Astrocyte (in vitro differentiated cells and primary cell): ENCODE measurements at regions not wholly inside any gene's neighbourhood (a gene's known extent, or its start where the extent isn't known, plus 50 kb on each side); places are given as distances from the start of the nearest gene placed in this dataset.

Experiments used
- DNase-seq: peaks from one replicate; pipeline ENCODE4 v3.0.0-alpha.2; 2010; ENCODE audit warnings: low read depth
- FAIRE-seq: peaks from 2 replicates; lab custom pipeline; 2011; peaks lifted over from hg19 to GRCh38; lab: Jason Lieb, UNC
- H2AFZ ChIP-seq: 2 replicates; pipeline ENCODE4 v1.6.0; 2012; ENCODE audit warnings: low read depth, low read length, inconsistent platforms
- H3K27ac ChIP-seq: 2 replicates; pipeline ENCODE4 v1.5.1; 2011; ENCODE audit warnings: low read depth, low read length, inconsistent platforms
- H3K27me3 ChIP-seq: 2 replicates; pipeline ENCODE4 v1.6.0; 2011; ENCODE audit warnings: low read length, inconsistent platforms; ENCODE audit not compliant: insufficient read depth
- H3K36me3 ChIP-seq: 2 replicates; pipeline ENCODE4 v1.5.1; 2011; ENCODE audit warnings: low read length, inconsistent platforms; ENCODE audit not compliant: insufficient read depth
- H3K4me1 ChIP-seq: 2 replicates; pipeline ENCODE4 v1.5.1; 2011; ENCODE audit warnings: low read length, inconsistent platforms; ENCODE audit not compliant: insufficient read depth
- H3K4me2 ChIP-seq: 2 replicates; pipeline ENCODE4 v1.6.0; 2012; ENCODE audit warnings: low read length, inconsistent platforms
- H3K4me3 ChIP-seq: 2 replicates; pipeline ENCODE4 v1.5.1; 2011; ENCODE audit warnings: low read depth, mild to moderate bottlenecking, low read length, inconsistent platforms; ENCODE audit not compliant: insufficient read depth
- H3K79me2 ChIP-seq: 2 replicates; pipeline ENCODE4 v1.6.0; 2012; ENCODE audit warnings: mild to moderate bottlenecking, low read length, inconsistent platforms; ENCODE audit not compliant: insufficient read depth
- H3K9ac ChIP-seq: 2 replicates; pipeline ENCODE4 v1.6.0; 2012; ENCODE audit warnings: mild to moderate bottlenecking, low read length, inconsistent platforms
- H3K9me3 ChIP-seq: 2 replicates; pipeline ENCODE4 v1.5.1; 2012; ENCODE audit warnings: low read depth, mild to moderate bottlenecking, low read length, inconsistent platforms; ENCODE audit not compliant: insufficient read depth
- H4K20me1 ChIP-seq: 2 replicates; pipeline ENCODE4 v1.6.0; 2012; ENCODE audit warnings: low read length, inconsistent platforms; ENCODE audit not compliant: insufficient read depth
- H3K27ac Mint-ChIP-seq: one replicate; pipeline ENCODE4 v1.8.0; 2021; ENCODE audit warnings: mild to moderate bottlenecking, mixed read lengths; ENCODE audit not compliant: unreplicated experiment
- H3K27me3 Mint-ChIP-seq: one replicate; pipeline ENCODE4 v1.8.0; 2021; ENCODE audit warnings: low read depth, mixed read lengths; ENCODE audit not compliant: unreplicated experiment
- H3K36me3 Mint-ChIP-seq: one replicate; pipeline ENCODE4 v1.8.0; 2021; ENCODE audit warnings: low read depth, mixed read lengths; ENCODE audit not compliant: unreplicated experiment
- H3K4me1 Mint-ChIP-seq: one replicate; pipeline ENCODE4 v1.8.0; 2021; ENCODE audit warnings: low read depth, mixed read lengths; ENCODE audit not compliant: unreplicated experiment
- H3K4me3 Mint-ChIP-seq: one replicate; pipeline ENCODE4 v1.8.0; 2021; ENCODE audit warnings: mild to moderate bottlenecking, moderate library complexity, mixed read lengths; ENCODE audit not compliant: unreplicated experiment
- H3K9me3 Mint-ChIP-seq: one replicate; pipeline ENCODE4 v1.8.0; 2021; ENCODE audit warnings: mild to moderate bottlenecking, mixed read lengths; ENCODE audit not compliant: unreplicated experiment
- EZH2 ChIP-seq: IDR thresholded peaks from 2 replicates; pipeline ENCODE4 v1.6.1; 2012; ENCODE audit warnings: mild to moderate bottlenecking, low read length, inconsistent platforms; ENCODE audit not compliant: insufficient read depth
- TF ChIP-seq, protein P1 (sequence below): IDR thresholded peaks from 2 replicates; pipeline ENCODE4 v1.5.1; 2011; ENCODE audit warnings: low read depth, mild to moderate bottlenecking, inconsistent platforms, low read length, moderate library complexity; ENCODE audit not compliant: insufficient read depth

DNA sequence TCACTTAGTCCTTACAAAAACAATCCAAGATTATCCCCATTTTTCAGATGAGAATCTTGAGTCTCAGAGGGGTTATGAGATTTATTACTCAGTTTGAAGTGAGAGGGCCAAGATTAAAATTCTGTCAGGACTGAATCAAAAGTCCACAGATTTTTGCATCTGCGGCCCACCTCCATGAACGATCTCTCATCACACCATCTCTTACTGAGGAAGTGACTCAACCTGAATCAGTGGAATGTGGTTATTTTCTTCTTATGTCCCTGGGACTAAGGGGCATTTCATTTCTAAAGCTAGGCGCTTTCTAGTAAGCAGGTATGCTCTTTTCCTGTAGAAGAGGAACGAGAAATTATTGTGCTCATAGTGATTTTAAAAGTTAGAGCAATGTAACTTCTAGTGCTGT lies 360.3 kb upstream of the SPHKAP start:
- H3K4me3 ChIP-seq, result no peak overlapping the region
- Mint-ChIP-seq H3K4me3 (no peak overlapping the region), H3K9me3 (peaks cover under 1% of the 10 kb centered on the region), H3K36me3 (no peaks in the 10 kb centered on the region), H3K27ac (no peak overlapping the region), H3K27me3 (no peaks in the 10 kb centered on the region), H3K4me1 (peaks cover 17% of the 10 kb centered on the region)
- H3K9ac ChIP-seq, result peak overlapping the region; percentile 23
- H3K4me2 ChIP-seq, result peak overlapping the region; percentile 74
- no peaks in the 10 kb centered on the region for H4K20me1 ChIP-seq
- no peaks in the 10 kb centered on the region for H3K27me3 ChIP-seq
- peaks cover 18% of the 10 kb centered on the region for H3K4me1 ChIP-seq
- DNase-seq (peak; percentile 72), FAIRE-seq (peak; percentile 23)
- no peaks in the 10 kb centered on the region for H3K9me3 ChIP-seq
- peak overlapping the region; percentile 34 for H3K27ac ChIP-seq
- no peaks in the 10 kb centered on the region for H3K36me3 ChIP-seq
- no peak overlapping the region for H2AFZ ChIP-seq
- no peaks in the 10 kb centered on the region for H3K79me2 ChIP-seq
- TF ChIP-seq EZH2, result no peak

DNA sequence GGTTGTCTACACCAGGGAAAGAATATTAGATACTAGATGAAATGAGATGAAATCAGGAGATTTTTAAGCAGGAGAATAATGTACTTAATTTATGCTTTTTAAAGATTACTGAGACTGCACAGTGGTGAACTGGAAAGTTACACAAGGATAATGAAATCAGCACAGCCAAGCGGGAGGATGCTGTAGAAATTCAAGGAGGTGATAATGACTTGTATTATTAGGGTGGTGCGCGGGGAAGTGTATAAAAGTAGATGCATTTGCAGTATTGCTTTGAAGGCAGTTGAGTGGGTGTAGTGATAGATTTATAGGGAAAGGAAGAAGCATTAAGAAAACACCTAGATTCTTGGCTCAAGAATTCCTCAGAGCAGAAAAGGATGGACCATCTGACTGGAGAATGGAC lies 359.5 kb upstream of the SPHKAP start:
- H3K9ac ChIP-seq, result no peak overlapping the region
- DNase-seq (no peak), FAIRE-seq (no peak)
- H3K27ac ChIP-seq, result peak overlapping the region; percentile 34
- no peak overlapping the region for H3K4me3 ChIP-seq
- no peaks in the 10 kb centered on the region for H3K79me2 ChIP-seq
- H3K4me2 ChIP-seq, result no peak overlapping the region
- H2AFZ ChIP-seq, result no peak overlapping the region
- H3K36me3 ChIP-seq, result no peaks in the 10 kb centered on the region
- H3K4me3 Mint-ChIP-seq, result no peak overlapping the region
- H3K9me3 ChIP-seq, result no peaks in the 10 kb centered on the region
- no peak overlapping the region for H3K27ac Mint-ChIP-seq
- peaks cover 18% of the 10 kb centered on the region for H3K4me1 ChIP-seq
- H3K27me3 Mint-ChIP-seq, result no peaks in the 10 kb centered on the region
- no peaks in the 10 kb centered on the region for H3K9me3 Mint-ChIP-seq
- H3K27me3 ChIP-seq, result no peaks in the 10 kb centered on the region
- no peaks in the 10 kb centered on the region for H4K20me1 ChIP-seq
- H3K36me3 Mint-ChIP-seq, result no peaks in the 10 kb centered on the region
- TF ChIP-seq EZH2, result no peak
- TF ChIP-seq, protein P1, sequence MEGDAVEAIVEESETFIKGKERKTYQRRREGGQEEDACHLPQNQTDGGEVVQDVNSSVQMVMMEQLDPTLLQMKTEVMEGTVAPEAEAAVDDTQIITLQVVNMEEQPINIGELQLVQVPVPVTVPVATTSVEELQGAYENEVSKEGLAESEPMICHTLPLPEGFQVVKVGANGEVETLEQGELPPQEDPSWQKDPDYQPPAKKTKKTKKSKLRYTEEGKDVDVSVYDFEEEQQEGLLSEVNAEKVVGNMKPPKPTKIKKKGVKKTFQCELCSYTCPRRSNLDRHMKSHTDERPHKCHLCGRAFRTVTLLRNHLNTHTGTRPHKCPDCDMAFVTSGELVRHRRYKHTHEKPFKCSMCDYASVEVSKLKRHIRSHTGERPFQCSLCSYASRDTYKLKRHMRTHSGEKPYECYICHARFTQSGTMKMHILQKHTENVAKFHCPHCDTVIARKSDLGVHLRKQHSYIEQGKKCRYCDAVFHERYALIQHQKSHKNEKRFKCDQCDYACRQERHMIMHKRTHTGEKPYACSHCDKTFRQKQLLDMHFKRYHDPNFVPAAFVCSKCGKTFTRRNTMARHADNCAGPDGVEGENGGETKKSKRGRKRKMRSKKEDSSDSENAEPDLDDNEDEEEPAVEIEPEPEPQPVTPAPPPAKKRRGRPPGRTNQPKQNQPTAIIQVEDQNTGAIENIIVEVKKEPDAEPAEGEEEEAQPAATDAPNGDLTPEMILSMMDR, result no peak
- peaks cover 14% of the 10 kb centered on the region for H3K4me1 Mint-ChIP-seq

DNA sequence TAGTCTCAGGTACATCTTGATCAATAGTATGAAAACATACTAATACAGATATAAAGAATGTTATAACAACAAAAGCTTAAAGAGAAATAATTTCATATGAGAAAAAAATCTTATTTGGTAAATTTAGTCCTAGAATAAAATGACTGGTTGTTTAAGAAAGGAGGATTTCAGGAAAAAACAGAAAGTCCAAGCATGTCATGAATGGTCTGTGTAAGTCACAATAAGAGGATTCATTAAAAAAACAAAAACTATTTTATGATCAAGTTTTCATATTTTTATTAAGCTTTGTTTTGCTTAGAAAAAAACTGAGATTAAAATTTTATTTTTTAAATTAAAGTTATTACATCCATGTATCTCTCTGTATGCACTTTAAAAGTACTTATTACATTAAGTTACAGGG lies 353.9 kb upstream of the SPHKAP start:
- H4K20me1 ChIP-seq, result no peaks in the 10 kb centered on the region
- peaks cover 12% of the 10 kb centered on the region for H3K9me3 Mint-ChIP-seq
- H3K36me3 Mint-ChIP-seq, result peaks cover 1% of the 10 kb centered on the region
- H3K4me1 Mint-ChIP-seq, result no peaks in the 10 kb centered on the region
- H3K27me3 Mint-ChIP-seq, result no peaks in the 10 kb centered on the region
- FAIRE-seq (no peak), DNase-seq (peak; percentile 3)
- no peaks in the 10 kb centered on the region for H3K79me2 ChIP-seq
- H3K27me3 ChIP-seq, result no peaks in the 10 kb centered on the region
- H3K9me3 ChIP-seq, result peaks cover 2% of the 10 kb centered on the region
- H3K27ac Mint-ChIP-seq, result no peak overlapping the region
- H3K4me1 ChIP-seq, result no peaks in the 10 kb centered on the region
- no peak overlapping the region for H3K4me3 ChIP-seq
- no peak overlapping the region for H2AFZ ChIP-seq
- H3K27ac ChIP-seq, result no peak overlapping the region
- H3K4me3 Mint-ChIP-seq, result no peak overlapping the region
- TF ChIP-seq, protein P1, result no peak
- no peak for TF ChIP-seq EZH2
- no peak overlapping the region for H3K4me2 ChIP-seq
- no peak overlapping the region for H3K9ac ChIP-seq
- H3K36me3 ChIP-seq, result no peaks in the 10 kb centered on the region
